Stimulated activated CD8-positive, alpha-beta memory T cell treated with anti-CD3 and anti-CD28 coated beads, Interleukin-12 subunit alpha, Interleukin-12 subunit beta, amount 100 ng/mL, for 24 hours (primary cell): ENCODE measurements at regions not wholly inside any gene's neighbourhood (a gene's known extent, or its start where the extent isn't known, plus 50 kb on each side); places are given as distances from the start of the nearest gene placed in this dataset.
"Not testable (repeated sequence)": the region's sequence is repeated elsewhere in the genome, so short reads cannot be mapped to it uniquely, and the experiment has no call there.

Source experiments
- DNase-seq: peaks from one replicate; pipeline ENCODE4 v3.0.0-alpha.2; 2020; ENCODE audit errors: extremely low read depth

GRCh38 chr16:46387720-46388119, 233.5 kb downstream of the SHCBP1 start:
- DNase-seq: not testable (repeated sequence)

- DNase-seq: not testable (repeated sequence)
Observed at GRCh38 chr16:46386805-46387620, 234.2 kb downstream of the SHCBP1 start.

- not testable (repeated sequence) for DNase-seq
Observed at GRCh38 chr16:46386110-46386771, 234.9 kb downstream of the SHCBP1 start.

- DNase-seq: not testable (repeated sequence)
Observed at GRCh38 chr16:46384285-46385061, 236.7 kb downstream of the SHCBP1 start.

- DNase-seq: not testable (repeated sequence)
Observed at GRCh38 chr16:46383581-46383980, 237.6 kb downstream of the SHCBP1 start.

- DNase-seq: not testable (repeated sequence)
Observed at GRCh38 chr16:46382791-46383541, 238.2 kb downstream of the SHCBP1 start.

GRCh38 chr16:46382079-46382478, 239.1 kb downstream of the SHCBP1 start:
- DNase-seq: not testable (repeated sequence)

- DNase-seq: not testable (repeated sequence)
Observed at GRCh38 chr16:46381344-46381743, 239.8 kb downstream of the SHCBP1 start.
